Gastroesophageal sphincter (tissue), 4 donors: ENCODE measurements at regions not wholly inside any gene's neighbourhood (a gene's known extent, or its start where the extent isn't known, plus 50 kb on each side); places are given as distances from the start of the nearest gene placed in this dataset.

ENCODE experiments used
- ATAC-seq: fragments of 150-250 bp; one replicate; pipeline ENCODE4 v1.9.1; 2016; ENCODE audit warnings: mild to moderate bottlenecking, moderate library complexity
- H3K27ac ChIP-seq, 4 donors: fragments of 200-600 bp; sonication (generic) in 3 of 4; 1 replicate in 3 of 4; 2 replicates in 1 of 4; pipeline ENCODE4 v1.5.1; 2016 to 2019
- H3K27me3 ChIP-seq: fragments of 200-600 bp; sonication (generic); one replicate; pipeline ENCODE4 v1.5.1; 2019
- H3K36me3 ChIP-seq, 2 donors: fragments of 200-600 bp; sonication (generic); one replicate each; pipeline ENCODE4 v1.5.1; 2019; ENCODE audit warnings: control low read depth in 1 of 2
- H3K4me1 ChIP-seq, 3 donors: fragments of 200-600 bp; sonication (generic); 1 replicate in 2 of 3; 2 replicates in 1 of 3; pipeline ENCODE4 v1.5.1; 2016 to 2019; ENCODE audit warnings: control low read depth in 2 of 3
- H3K4me3 ChIP-seq, 2 donors: fragments of 200-600 bp; sonication (generic); one replicate each; pipeline ENCODE4 v1.5.1; 2019; ENCODE audit warnings: mild to moderate bottlenecking in 1 of 2, moderate library complexity in 1 of 2
- H3K9me3 ChIP-seq, 3 donors: fragments of 200-600 bp; sonication (generic); one replicate each; pipeline ENCODE4 v1.5.1; 2017 to 2019; ENCODE audit warnings: control low read depth in 2 of 3
- CTCF ChIP-seq, 4 experiments: fragments of 200-600 bp in 2 of 4; fragments of 450-650 bp in 2 of 4; sonication (generic) in 1 of 4; IDR thresholded peaks; one replicate each; pipeline ENCODE4 v1.5.1; 2017 to 2019; ENCODE audit warnings: antibody characterized with exemption in 4 of 4, mild to moderate bottlenecking in 2 of 4, moderate library complexity in 2 of 4
- EP300 ChIP-seq: sonication (generic); formaldehyde crosslinking; IDR thresholded peaks from one replicate; pipeline ENCODE4 v1.6.1; 2017; ENCODE audit warnings: antibody characterized with exemption, mild to moderate bottlenecking
- POLR2A ChIP-seq, 2 donors: fragments of 450-650 bp; IDR thresholded peaks; one replicate each; pipeline ENCODE4 v1.6.1; 2017; ENCODE audit warnings: antibody characterized with exemption in 2 of 2, mild to moderate bottlenecking in 2 of 2, moderate library complexity in 1 of 2
- POLR2AphosphoS5 ChIP-seq: sonication (generic); formaldehyde crosslinking; IDR thresholded peaks from one replicate; pipeline ENCODE4 v1.6.1; 2017; ENCODE audit warnings: antibody characterized with exemption
- WGBS, 2 donors: methylation state at CpG; one replicate each; pipeline ENCODE4 v1.1.5; 2018; ENCODE audit warnings: low coverage in 1 of 2; 5-methylcytosine and 5-hydroxymethylcytosine counted together

- Histone ChIP-seq H3K27me3 (peaks cover 97% of the 10 kb centered on the region), H3K9me3 (no peaks in the 10 kb centered on the region), H3K36me3 (no peaks in the 10 kb centered on the region), H3K4me1 (no peaks in the 10 kb centered on the region), H3K27ac (no peak overlapping the region), H3K4me3 (no peak overlapping the region)
- 68 to 70% methylated on average over 2 to 3 of the region's 4 CpGs for WGBS, 2 donors
- no peak for ATAC-seq
- no peak for TF ChIP-seq CTCF (IDR thresholded peaks at IDR 0.05)
- no peak for TF ChIP-seq POLR2A (IDR thresholded peaks at IDR 0.05)
- TF ChIP-seq POLR2AphosphoS5: no peak
- no peak for TF ChIP-seq EP300
Measured at GRCh38 chr1:18010408-18010807, 97.2 kb upstream of the IGSF21 start.

- no peak for ATAC-seq
- TF ChIP-seq EP300 (no peak), CTCF (IDR thresholded peaks at IDR 0.05) (no peak), POLR2AphosphoS5 (no peak), POLR2A (IDR thresholded peaks at IDR 0.05) (no peak)
- no peaks in the 10 kb centered on the region for H3K9me3 ChIP-seq
- H3K36me3 ChIP-seq: no peaks in the 10 kb centered on the region
- H3K4me3 ChIP-seq: no peak overlapping the region
- WGBS, 2 donors: 17 to 50% methylated on average over 1 to 2 of the region's 2 CpGs
- no peak overlapping the region for H3K27ac ChIP-seq
- H3K27me3 ChIP-seq: peaks cover 97% of the 10 kb centered on the region
- H3K4me1 ChIP-seq: no peaks in the 10 kb centered on the region
Measured at GRCh38 chr1:18010945-18011344, 96.7 kb upstream of the IGSF21 start.

- no peak overlapping the region for H3K4me3 ChIP-seq
- WGBS, 2 donors: 75 to 88% methylated on average over 1 of the region's 1 CpG
- H3K27me3 ChIP-seq: peaks cover 97% of the 10 kb centered on the region
- no peak for ATAC-seq
- H3K4me1 ChIP-seq: no peaks in the 10 kb centered on the region
- no peaks in the 10 kb centered on the region for H3K9me3 ChIP-seq
- H3K36me3 ChIP-seq: no peaks in the 10 kb centered on the region
- no peak for TF ChIP-seq CTCF (IDR thresholded peaks at IDR 0.05)
- TF ChIP-seq EP300: no peak
- TF ChIP-seq POLR2A (IDR thresholded peaks at IDR 0.05): no peak
- TF ChIP-seq POLR2AphosphoS5: no peak
- H3K27ac ChIP-seq: no peak overlapping the region
Measured at GRCh38 chr1:18011703-18012102, 95.9 kb upstream of the IGSF21 start.

GRCh38 chr1:18012686-18013085, 94.9 kb upstream of the IGSF21 start:
- no peaks in the 10 kb centered on the region for H3K4me1 ChIP-seq
- H3K9me3 ChIP-seq: no peaks in the 10 kb centered on the region
- no peak overlapping the region for H3K27ac ChIP-seq
- TF ChIP-seq POLR2A (IDR thresholded peaks at IDR 0.05): no peak
- TF ChIP-seq CTCF (IDR thresholded peaks at IDR 0.05): no peak
- TF ChIP-seq POLR2AphosphoS5: no peak
- no peak for TF ChIP-seq EP300
- no peak for ATAC-seq
- H3K36me3 ChIP-seq: no peaks in the 10 kb centered on the region
- peaks cover 99% of the 10 kb centered on the region for H3K27me3 ChIP-seq
- WGBS, 2 donors: 50 to 62% methylated on average over 2 to 8 of the region's 8 CpGs
- no peak overlapping the region for H3K4me3 ChIP-seq

GRCh38 chr1:18013216-18013615, 94.4 kb upstream of the IGSF21 start:
- Histone ChIP-seq H3K27ac (no peak overlapping the region), H3K4me3 (no peak overlapping the region), H3K36me3 (no peaks in the 10 kb centered on the region), H3K9me3 (no peaks in the 10 kb centered on the region), H3K4me1 (no peaks in the 10 kb centered on the region), H3K27me3 (peaks cover 99% of the 10 kb centered on the region)
- WGBS, 2 donors: 35 to 42% methylated on average over 4 to 6 of the region's 8 CpGs
- TF ChIP-seq POLR2AphosphoS5: no peak
- no peak for TF ChIP-seq CTCF (IDR thresholded peaks at IDR 0.05)
- no peak for TF ChIP-seq EP300
- TF ChIP-seq POLR2A (IDR thresholded peaks at IDR 0.05): no peak
- ATAC-seq: no peak
